ENCODE measurements at regions not wholly inside any gene's neighbourhood (a gene's known extent, or its start where the extent isn't known, plus 50 kb on each side); places are given as distances from the start of the nearest gene placed in this dataset.

- TF ChIP-seq, protein P1, sequence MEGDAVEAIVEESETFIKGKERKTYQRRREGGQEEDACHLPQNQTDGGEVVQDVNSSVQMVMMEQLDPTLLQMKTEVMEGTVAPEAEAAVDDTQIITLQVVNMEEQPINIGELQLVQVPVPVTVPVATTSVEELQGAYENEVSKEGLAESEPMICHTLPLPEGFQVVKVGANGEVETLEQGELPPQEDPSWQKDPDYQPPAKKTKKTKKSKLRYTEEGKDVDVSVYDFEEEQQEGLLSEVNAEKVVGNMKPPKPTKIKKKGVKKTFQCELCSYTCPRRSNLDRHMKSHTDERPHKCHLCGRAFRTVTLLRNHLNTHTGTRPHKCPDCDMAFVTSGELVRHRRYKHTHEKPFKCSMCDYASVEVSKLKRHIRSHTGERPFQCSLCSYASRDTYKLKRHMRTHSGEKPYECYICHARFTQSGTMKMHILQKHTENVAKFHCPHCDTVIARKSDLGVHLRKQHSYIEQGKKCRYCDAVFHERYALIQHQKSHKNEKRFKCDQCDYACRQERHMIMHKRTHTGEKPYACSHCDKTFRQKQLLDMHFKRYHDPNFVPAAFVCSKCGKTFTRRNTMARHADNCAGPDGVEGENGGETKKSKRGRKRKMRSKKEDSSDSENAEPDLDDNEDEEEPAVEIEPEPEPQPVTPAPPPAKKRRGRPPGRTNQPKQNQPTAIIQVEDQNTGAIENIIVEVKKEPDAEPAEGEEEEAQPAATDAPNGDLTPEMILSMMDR (IDR thresholded peaks at IDR 0.05; ENCODE audit: low read depth, low read length): peak; percentile 38
- no peak for TF ChIP-seq EZH2phosphoT487 (IDR thresholded peaks at IDR 0.05; ENCODE audit: low read depth)
These were observed 216.8 kb upstream of the RPS23 start for GRCh38 chr5:82494942-82495341.
